ENCODE measurements at regions not wholly inside any gene's neighbourhood (a gene's known extent, or its start where the extent isn't known, plus 50 kb on each side); places are given as distances from the start of the nearest gene placed in this dataset.

DNA sequence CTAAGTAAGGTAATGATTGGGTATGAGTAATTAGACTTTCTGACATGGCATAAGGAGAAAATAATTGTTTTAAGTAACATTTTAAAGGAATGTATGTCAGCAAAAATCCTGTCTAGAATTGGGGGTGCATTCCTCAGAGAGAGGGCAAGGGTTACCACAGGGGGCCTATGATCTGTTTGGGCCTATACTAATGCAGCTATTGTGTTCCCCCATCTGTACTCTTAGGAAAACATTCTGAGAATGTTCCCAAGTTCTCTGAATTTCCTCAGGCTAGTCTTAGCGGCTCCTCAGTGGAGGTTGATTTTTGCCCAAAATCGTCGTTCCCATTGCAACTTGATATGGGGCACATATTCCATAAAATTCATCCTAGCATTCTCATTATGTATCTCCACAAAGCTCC is 1216.4 kb upstream of the GBE1 start:
- H3K4me3 ChIP-seq (ENCODE audit: low read depth, low read length): no peak overlapping the region
- TF ChIP-seq, protein P1, sequence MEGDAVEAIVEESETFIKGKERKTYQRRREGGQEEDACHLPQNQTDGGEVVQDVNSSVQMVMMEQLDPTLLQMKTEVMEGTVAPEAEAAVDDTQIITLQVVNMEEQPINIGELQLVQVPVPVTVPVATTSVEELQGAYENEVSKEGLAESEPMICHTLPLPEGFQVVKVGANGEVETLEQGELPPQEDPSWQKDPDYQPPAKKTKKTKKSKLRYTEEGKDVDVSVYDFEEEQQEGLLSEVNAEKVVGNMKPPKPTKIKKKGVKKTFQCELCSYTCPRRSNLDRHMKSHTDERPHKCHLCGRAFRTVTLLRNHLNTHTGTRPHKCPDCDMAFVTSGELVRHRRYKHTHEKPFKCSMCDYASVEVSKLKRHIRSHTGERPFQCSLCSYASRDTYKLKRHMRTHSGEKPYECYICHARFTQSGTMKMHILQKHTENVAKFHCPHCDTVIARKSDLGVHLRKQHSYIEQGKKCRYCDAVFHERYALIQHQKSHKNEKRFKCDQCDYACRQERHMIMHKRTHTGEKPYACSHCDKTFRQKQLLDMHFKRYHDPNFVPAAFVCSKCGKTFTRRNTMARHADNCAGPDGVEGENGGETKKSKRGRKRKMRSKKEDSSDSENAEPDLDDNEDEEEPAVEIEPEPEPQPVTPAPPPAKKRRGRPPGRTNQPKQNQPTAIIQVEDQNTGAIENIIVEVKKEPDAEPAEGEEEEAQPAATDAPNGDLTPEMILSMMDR (IDR thresholded peaks at IDR 0.05; ENCODE audit: low read depth, low read length, missing control alignments): no peak
- in situ Hi-C loops (cut with HindIII; ENCODE audit: low sequenced_read_pairs): no loop called here
- no peak for DNase-seq (ENCODE audit: low read depth)

DNA sequence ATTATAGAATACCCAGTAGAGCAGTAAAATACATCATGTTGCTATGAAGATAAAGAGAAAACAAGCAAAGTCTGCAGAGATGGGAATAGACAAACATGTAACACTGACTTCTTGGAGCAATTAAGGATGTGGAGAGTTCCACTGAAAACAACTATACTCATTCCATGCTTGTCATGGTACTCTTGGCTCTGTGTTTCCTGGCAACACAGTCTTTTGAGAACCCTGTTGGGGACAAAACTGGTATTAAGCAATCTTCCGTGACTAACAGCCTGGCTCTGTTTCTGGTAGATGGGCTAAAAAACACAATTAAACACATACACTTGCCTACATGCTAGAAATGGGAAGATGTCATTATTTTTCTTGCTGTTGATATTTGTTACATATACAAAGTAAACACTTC is 1212.3 kb upstream of the GBE1 start:
- TF ChIP-seq, protein P1 (IDR thresholded peaks at IDR 0.05; ENCODE audit: low read depth, low read length, missing control alignments): no peak
- peak; percentile 1 for DNase-seq (ENCODE audit: low read depth)
- in situ Hi-C loops (cut with HindIII; ENCODE audit: low sequenced_read_pairs): no loop called here
- H3K4me3 ChIP-seq (ENCODE audit: low read depth, low read length): no peak overlapping the region

DNA sequence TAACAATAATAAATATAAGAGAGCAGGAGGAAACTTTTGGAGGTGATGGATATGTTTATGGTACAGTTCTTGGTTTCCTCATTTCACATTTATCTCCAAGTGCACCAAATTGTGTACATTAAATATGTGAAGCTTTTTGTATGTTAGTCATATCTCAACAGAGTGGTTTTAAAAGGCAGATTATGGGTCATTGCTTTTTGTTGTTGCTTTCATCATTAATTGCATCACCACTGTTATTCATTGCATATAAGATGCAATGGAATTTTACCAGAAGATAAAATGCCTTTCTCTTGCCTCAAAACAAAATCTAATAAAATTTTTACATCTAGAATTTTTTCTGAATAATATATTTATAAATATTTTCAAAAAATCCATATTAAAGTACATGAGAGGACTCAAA is 1198.9 kb upstream of the GBE1 start:
- in situ Hi-C loops (cut with HindIII; ENCODE audit: low sequenced_read_pairs): loop anchor here (5.0 kb wide), 1 partner anchor 42 kb away; no protein-coding TSS in a partner anchor
- TF ChIP-seq, protein P1 (IDR thresholded peaks at IDR 0.05; ENCODE audit: low read depth, low read length, missing control alignments): no peak

DNA sequence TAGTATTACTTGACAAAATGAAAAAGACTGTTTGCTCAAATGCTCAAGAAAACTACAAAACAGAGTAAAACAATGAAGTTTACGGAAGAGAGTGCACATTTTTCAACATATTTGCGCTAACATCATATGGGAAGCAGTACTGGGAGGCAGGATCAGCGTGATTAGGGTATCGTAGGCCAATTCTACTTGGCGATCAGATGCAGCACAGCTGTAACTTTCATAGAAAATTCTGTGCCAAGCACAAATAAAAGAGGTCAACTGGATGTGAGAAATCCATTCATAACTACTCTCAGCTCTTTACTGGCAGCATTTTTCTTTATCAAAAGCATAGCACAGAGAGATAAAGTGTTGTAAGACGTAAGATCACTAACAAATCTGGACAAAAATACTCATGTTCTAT is 1196.3 kb upstream of the GBE1 start:
- TF ChIP-seq, protein P1 (IDR thresholded peaks at IDR 0.05; ENCODE audit: low read depth, low read length, missing control alignments): no peak
- DNase-seq (ENCODE audit: low read depth): no peak
- H3K4me3 ChIP-seq (ENCODE audit: low read depth, low read length): no peak overlapping the region
- in situ Hi-C loops (cut with HindIII; ENCODE audit: low sequenced_read_pairs): loop anchor here (10.0 kb wide), 1 partner anchor 63 kb away; no protein-coding TSS in a partner anchor

More for the DNA sequence above, 1198.9 kb upstream of the GBE1 start:
- no peak for DNase-seq (ENCODE audit: low read depth)
- no peak overlapping the region for H3K4me3 ChIP-seq (ENCODE audit: low read depth, low read length)

DNA sequence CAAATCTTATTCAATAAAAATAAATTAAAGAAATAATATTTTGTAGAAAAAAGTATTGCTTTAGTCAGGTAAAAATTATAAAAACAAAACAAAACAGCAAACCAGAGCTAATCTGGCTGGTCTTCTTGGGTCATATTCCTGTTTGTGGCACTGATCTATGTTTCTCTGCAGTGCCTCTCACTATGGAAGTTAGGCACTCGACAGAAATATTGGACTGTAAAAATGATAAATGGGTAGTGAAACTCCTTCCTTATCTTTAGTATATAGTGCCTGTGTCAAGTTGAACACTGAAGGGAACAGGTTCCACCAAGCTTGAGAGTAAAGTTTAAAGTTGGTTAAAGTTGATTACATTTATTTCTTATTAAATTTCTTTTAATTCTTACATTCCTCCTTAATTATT is 1195.6 kb upstream of the GBE1 start:
- no peak overlapping the region for H3K4me3 ChIP-seq (ENCODE audit: low read depth, low read length)
- DNase-seq (ENCODE audit: low read depth): no peak
- TF ChIP-seq, protein P1 (IDR thresholded peaks at IDR 0.05; ENCODE audit: low read depth, low read length, missing control alignments): no peak
- in situ Hi-C loops (cut with HindIII; ENCODE audit: low sequenced_read_pairs): loop anchor here (10.0 kb wide), 1 partner anchor 62 kb away; no protein-coding TSS in a partner anchor

DNA sequence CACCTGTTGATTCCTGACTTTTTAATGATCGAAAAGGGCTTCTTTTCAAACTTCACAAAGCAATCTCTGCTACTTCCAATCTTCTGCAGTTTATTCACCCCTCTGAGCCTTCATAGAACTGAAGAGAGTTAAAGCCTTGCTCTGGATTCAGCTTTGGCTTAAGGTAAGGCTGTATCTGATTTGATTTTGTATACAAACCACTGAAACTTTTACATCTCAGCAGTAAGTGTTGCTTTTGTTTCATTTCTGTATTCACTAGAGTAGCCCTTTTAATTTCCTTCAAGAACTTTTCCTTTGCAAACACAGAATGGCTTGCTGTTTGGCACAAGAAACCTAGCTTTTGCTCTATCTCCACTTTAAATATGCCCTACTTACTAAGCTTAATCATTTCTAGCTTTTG is 1193.0 kb upstream of the GBE1 start:
- TF ChIP-seq, protein P1 (IDR thresholded peaks at IDR 0.05; ENCODE audit: low read depth, low read length, missing control alignments): no peak
- no peak for DNase-seq (ENCODE audit: low read depth)
- H3K4me3 ChIP-seq (ENCODE audit: low read depth, low read length): no peak overlapping the region
- in situ Hi-C loops (cut with HindIII; ENCODE audit: low sequenced_read_pairs): loop anchor here (10.0 kb wide), 1 partner anchor 60 kb away; no protein-coding TSS in a partner anchor
